ENCODE measurements at regions not wholly inside any gene's neighbourhood (a gene's known extent, or its start where the extent isn't known, plus 50 kb on each side); places are given as distances from the start of the nearest gene placed in this dataset.
"Not testable (repeated sequence)": the region's sequence is repeated elsewhere in the genome, so short reads cannot be mapped to it uniquely, and the experiment has no call there.

DNA sequence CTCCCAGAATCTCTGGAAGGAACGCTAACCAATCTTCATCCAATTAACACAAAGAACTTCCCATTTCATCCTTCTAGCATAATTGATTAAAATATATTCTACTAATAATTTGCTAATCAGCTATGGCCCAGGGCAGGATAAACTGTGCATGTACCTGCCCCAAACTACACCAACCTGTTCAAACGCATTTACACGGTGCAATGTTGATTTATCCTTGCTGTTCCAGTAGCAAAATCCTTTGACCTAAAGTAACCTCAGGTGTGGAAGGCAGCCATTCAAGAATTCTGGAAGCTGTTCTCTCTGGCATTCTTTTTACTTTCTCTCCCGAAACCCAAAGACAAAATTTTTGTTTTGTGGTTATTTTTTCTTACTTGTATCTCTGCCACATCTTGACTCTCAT is 309.4 kb downstream of the ZNF674 start:
- DNase-seq (ENCODE audit: low read depth in 4 of 4, low spot score in 3 of 4): no peak

DNA sequence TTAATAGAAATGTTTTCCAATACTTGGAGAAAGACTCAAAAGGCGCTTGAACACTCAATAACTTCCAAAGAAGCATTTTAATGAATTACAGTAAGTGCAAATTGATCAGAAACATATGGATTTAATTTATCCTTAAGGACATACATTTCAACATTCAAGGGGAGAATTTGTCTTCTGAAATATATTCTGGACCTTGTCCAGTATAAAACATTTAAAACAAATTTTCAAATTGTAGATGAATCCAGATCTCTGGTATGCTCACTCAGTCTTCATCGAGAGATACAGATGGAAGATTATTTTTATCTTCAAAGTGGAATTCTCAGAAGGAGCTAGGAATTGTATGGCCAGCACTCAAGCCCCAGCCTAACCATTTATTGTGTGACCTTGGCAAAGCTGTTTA is 310.4 kb downstream of the ZNF674 start:
- no peak for DNase-seq (ENCODE audit: low read depth in 4 of 4, low spot score in 3 of 4)

DNA sequence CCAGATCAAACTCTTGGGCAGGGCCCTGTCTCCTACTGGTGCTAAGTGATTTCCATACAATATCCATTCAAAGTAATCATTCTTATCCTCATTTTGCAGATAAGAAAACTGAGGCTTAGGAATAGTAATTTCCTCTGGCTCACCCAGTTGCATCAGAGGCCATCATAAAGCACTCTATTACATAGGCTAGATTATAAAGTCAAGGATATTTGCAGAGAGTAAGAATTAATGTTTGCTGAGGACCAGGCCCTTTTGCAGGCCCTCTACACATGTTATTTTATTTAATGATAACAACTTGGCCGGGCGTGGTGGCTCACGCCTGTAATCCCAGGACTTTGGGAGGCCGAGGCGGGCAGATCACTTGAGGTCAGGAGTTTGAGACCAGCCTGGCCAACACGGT is 316.8 kb downstream of the ZNF674 start:
- no peak for DNase-seq (ENCODE audit: low read depth in 4 of 4, low spot score in 3 of 4)

DNA sequence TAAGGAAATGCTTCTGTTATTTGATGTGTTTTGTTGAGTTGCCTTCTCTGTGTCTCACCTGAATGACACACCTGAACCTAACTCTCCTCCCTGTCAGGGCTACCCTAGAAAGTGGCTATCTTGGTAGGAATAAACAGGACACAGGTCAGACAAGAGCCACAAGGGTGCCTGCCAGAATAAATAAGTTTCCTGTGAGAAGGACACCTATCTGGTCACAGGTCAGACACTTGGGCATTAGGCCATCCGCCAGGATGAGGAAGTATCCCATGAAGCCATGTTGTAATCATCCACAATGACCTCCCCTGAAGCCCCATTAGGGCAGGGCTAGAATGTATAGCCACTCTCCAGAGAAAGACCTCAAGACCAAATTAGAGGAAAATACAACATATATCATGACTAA is 318.8 kb downstream of the ZNF674 start:
- no peak for DNase-seq (ENCODE audit: low read depth in 4 of 4, low spot score in 3 of 4)

DNA sequence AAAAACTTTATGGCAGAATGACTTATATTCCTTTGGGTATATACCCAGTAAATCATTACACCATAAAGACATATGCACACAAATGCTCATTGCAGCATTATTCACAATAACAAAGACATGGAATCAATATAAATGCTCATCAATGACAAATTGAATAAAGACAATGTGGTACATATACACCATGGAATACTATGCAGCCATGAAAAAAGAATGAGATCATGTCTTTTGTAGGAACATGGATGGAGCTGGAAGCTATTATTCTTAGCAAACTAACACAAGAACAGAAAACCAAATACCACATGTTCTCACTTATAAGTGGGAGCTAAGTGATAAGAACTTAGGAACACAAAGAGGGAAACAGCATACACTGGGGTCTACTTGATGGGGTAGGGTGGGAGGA is 321.7 kb downstream of the ZNF674 start:
- not testable (repeated sequence) for DNase-seq (ENCODE audit: low read depth in 4 of 4, low spot score in 3 of 4)

DNA sequence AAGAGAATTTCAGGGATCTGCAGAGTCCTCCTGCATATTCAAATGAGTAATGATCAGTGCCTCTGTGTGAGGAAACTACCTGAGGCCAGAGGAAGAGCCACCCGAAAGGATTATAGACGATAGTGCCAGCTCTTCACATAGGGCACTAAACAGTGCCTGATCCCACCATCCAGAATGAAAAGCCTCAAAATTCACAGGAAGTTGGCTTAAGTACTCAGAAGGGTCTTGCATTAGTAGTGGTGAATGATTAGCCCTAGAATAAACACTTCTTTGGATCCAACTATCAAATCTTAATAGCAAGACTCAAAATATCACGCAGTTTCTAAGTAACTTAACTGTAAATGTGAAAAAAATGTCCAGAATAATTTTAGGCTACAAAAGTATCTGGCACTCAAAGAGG is 324.4 kb downstream of the ZNF674 start:
- no peak for DNase-seq (ENCODE audit: low read depth in 4 of 4, low spot score in 3 of 4)

DNA sequence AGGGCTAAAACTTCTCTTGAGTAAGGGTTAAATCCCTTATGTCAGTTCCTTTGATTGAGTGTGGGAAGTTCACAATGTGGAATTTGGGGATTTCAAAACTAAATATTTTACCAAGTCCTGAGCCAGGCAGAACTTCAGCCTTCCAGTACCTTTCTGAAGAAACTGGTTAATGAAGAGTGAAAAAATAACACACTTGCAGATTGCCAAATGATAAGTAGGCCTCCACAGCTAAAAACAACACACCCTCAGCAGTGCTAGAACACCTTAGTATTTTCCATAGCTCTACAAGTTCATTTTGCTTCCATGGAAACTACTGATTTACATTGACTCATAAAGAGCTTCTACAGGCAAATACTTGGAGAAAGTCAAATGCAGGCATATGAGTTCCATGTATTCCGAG is 326.8 kb downstream of the ZNF674 start:
- no peak for DNase-seq (ENCODE audit: low read depth in 4 of 4, low spot score in 3 of 4)

DNA sequence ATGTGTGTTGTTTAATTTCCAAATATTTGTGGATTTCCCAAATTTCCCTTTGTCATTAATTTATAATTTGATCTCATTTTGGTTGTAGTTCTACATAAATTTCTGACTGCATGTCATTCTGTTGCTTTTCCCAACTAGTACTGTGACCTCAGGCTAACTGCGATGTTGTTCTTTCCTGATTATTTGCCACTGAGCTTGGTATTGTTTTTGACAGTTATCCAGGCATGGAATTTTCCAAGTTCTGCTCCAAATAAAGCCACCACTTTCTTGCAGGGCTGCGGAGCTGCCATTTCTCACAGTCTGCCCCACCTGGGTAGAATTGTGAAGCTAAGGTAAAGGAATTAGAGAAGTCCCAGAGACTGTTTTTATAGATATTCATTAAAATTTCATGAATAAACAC is 328.8 kb downstream of the ZNF674 start:
- DNase-seq (ENCODE audit: low read depth in 4 of 4, low spot score in 3 of 4): no peak

DNA sequence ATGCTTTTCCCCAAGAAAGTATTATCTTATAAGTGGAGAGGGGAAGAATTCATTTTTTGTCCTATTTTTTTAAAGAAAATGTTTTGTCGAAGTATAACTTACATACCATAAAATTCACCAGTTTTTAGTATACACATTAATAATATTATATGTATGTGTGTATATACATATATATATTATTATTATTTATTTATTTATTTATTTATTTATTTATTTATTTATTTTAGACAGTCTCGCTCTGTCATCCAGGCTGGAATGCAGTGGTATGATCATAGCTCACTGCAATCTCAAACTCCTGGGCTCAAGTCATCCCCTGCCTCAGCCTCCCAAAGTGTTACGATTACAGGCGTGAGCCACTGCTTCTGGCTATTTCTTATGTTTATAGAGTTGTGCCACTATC is 334.1 kb downstream of the ZNF674 start:
- no peak for DNase-seq (ENCODE audit: low read depth in 4 of 4, low spot score in 3 of 4)

DNA sequence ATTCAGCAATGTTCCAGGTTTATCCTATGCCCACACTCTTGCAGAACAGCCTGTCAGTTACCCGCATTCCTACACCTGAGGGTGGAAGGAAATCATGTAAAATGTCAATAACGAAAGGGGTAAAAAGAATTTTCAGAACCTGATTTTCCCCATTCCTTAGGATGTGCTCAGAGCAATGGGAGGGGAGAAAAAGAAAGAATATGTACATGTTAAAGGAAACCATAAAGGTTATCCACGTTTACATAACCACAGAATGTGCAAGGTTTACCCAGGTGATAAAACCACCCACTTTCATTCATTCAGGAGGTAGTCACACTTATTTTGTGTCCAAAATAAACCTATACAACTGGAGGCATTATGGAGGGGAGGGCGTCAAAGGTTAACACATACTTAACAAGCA is 335.5 kb downstream of the ZNF674 start:
- no peak for DNase-seq (ENCODE audit: low read depth in 4 of 4, low spot score in 3 of 4)

DNA sequence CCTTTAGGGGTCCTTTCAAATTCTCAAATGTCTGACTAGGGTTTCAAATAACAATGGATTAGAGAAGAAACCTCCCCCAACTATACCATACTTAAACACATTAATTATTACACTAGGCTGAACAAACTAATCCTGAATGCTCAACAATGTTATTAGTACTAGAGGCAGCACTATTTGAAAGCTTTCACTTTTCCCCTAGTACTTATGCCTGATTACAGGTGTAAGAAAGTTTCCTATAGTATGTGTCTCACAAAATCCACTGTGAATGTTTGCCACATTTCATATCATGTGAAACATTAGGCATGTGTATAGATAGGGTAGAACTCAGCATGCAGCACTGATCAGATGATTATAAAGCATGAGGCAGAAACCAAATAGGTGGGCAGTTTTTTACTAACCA is 336.2 kb downstream of the ZNF674 start:
- DNase-seq (ENCODE audit: low read depth in 4 of 4, low spot score in 3 of 4): no peak

DNA sequence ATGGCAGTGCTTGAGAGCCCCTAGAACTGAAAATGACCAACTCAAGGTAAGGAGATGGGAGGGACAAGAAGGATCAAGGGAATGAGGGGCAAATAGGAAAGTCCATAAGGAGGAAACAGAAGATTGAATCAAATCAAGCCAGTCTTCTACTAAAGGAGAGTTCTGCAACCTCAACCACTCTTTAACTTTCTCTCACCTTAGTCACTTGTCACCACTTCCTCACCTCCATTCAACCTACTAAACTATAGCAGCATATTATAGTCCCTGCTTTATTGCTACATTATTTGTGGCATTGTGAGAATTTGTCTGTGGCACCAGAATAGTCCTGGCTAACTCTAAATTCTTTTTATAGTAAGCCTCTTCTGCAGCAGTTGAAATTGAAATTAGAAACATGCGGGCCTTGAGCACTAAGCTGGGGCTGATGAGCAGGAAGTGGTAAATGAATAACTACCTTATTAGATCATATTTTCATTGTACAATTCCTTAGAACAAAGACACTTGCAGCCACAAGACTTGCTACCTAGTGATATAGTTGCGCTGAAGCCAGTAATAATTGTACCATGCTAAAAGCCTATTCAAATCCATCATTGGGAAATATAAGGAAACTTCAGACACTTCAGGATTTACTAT is 336.9 kb downstream of the ZNF674 start:
- no peak for DNase-seq (ENCODE audit: low read depth in 4 of 4, low spot score in 3 of 4)

DNA sequence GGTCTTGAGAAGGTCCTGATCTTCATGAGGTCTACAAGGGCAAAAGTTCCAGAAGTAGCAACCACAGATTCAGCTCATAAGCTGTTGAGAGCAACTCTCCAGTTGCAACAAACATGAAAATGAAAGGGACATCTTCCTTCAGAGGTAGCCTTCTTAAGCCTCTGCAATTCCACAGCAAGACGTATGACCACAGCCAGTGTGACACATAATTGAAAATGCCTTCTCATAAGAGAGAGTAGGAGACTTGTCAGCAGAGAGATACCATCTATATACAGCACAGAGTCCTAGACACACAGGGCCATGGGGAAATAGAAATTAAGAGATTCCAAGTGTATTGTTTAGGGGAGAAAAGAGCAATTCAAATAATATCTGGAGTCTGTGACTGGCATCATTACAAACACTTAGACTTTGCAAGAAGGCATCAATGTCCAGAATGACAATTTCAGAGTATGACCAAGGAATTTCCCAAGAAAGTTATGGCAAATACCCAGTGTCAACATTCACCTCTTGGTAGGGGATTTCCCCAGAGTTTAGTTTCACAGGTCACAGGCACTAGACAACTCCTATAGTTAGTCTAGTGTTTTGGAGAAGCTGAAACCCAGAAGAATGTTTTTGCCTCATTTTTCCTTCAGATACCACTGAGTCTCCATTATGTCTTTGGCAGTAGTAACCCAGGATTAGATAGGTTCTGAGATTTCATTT is 340.3 kb downstream of the ZNF674 start:
- DNase-seq (ENCODE audit: low read depth in 4 of 4, low spot score in 3 of 4): no peak

DNA sequence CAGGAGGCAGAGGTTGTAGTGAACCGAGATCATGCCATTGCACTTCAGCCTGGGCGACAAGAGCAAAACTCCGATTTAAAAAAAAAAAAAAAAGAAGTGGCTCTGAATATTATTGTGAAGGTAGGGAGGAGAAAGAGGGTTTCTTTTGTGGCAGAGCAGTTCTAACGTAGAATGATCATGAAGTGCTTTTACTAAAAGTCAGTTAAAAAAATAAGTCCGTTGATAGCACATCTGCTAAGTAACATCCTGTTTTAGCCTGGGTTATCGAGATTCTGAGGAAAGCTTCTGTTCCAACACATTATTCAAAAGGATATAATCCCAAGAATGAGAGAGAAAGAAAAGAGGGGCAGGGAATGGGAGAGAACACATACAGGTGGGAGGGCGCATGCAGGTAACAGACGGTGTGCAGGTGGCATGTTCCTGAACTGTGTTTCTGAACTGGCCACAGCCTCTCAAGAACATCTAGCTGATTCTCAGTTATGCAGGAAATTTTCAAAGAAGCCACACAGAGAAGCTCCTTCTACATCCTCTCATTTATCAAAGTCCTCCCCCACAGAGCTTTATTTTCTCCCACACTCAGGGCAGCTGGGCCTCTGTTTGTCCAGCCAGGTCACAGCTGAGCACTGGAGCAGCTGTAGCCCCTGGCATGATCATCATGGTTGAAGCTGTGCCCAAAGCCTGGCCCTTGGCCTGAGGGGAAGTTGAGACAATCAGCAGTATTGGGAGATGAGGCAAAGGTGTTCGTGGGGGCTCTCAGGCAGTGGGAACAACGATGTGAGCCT is 342.3 kb downstream of the ZNF674 start:
- peak in 3 of 4 donors; percentile 0 to 12 (median 9) for DNase-seq (ENCODE audit: low read depth in 4 of 4, low spot score in 3 of 4)

DNA sequence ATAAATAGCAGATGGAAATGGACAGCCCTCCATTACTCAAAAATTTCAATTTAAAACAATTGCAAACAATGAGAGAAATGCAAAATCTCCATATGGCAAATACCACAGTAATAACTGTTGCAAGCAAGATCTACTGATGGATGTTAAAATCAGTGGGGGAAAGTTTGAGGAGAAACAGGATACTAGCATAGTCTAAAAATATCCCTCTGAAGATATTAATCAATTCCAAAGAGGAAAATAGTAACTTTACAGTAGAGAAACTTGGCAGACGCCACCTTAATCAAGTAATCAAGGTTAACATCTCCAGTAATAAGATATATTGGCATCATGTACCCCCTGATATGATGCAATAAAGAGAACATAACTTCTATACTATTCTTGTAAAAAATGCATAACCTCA is 344.8 kb downstream of the ZNF674 start:
- no peak for DNase-seq (ENCODE audit: low read depth in 4 of 4, low spot score in 3 of 4)

DNA sequence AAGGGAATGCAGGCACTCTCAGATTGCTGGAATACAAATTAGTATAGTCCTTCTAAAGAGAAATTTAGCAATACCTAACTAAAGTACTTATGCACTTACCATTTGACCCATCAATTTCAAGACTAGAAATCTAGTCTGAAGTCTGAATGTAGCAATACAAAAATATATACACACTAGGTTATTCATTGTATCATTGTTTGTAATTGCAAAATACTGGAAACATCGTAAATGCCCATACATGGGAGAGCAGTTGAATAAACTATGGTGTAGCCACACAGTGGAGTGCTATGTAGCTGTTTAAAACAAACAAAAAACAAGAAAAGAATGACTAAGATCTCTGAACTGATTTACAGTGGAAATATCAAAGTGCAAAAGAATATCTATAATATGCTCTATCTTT is 346.4 kb downstream of the ZNF674 start:
- no peak for DNase-seq (ENCODE audit: low read depth in 4 of 4, low spot score in 3 of 4)

DNA sequence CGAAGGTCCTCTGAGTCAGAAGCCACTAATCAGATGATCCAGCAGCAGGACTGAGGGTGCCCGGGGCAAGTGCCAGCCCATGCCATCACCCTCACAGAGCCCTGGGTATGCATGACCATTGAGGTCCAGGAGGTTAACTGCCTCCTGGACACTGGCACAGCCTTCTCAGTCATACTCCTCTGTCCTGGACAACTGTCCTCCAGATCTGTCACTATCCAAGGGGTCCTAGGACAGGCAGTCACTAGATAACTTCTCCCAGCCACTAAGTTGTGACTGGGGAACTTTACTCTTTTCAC is 358.5 kb downstream of the ZNF674 start:
- not testable (repeated sequence) for DNase-seq (ENCODE audit: low read depth in 4 of 4, low spot score in 3 of 4)

DNA sequence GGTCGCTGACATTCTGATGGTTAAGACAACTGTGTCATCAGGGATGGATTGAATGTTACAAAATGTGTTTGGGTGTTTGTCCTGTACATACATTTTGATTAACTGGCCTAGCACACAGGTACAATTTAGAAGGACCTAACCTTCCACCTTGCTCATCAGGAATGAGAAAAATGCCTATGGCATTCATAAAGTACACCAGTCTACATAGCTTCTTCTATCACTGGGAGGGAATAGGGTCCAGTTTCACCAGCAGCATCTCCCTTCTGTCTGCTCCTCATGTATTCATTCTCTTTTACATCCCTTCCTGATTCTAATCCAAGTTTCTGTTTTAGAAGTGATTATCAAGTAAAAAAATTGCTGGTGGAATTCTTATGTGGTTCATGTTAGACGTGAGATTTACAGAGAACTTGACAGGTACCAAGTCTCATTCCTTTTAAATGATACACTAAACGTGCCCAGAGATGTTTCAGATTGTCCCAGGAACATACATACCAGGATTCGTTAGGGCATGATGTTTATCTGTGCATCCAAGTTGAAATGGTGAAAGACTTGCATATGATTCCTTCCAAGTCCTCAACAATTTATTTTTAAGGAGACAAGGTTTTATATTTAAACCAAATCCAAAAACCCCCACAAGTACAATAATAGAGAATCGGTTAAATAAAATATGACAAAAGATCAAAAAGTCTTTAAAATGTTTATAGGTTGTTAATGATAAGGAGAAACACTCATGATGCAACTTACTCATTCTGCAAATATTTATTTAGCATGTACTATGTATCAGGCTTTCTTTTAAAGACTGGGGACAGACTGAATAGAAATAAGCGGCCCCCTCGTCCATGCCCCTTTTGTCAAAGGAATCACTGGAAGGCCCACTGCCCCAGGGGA is 359.1 kb downstream of the ZNF674 start:
- no peak for DNase-seq (ENCODE audit: low read depth in 4 of 4, low spot score in 3 of 4)

DNA sequence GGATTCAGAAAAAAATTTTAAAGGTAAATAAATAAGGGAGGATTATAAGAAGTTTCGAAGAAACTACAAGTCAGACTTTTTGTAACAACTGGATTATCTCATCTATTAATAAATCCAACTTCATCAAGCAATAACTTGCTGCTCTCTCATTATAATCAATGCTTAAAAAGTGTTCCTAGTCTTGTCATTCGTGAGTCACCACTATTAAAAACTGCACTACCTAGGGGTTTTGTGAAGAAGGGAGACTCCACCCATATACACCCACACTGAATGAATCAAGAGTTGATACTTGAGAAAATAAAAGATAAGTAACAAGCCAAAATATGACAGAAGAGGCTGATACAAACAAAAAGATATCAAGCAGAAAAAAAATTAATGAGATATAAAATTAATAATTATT is 360.5 kb downstream of the ZNF674 start:
- no peak for DNase-seq (ENCODE audit: low read depth in 4 of 4, low spot score in 3 of 4)

DNA sequence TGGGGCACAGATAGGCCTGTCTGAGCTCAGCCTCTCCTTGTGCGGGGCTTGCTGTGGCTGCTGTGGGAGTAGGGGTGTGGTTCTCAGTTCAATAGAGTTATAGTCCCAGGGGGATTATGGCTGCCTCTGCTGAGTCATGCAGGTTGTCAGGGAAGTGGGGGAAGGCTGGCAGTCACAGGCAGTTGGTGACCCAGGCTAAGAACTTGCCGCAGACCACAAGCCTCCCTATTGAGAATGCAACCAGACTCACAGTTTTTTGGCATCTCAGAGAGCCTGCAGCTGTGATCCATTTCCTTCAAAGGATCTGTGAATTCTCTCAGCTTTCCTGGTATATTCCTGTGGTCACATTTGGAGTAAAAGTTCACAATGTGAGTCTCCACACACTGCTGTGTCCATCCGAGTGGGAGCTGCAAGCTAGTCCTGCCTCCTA is 364.9 kb downstream of the ZNF674 start:
- peak in 1 of 4 donors; percentile 3 for DNase-seq (ENCODE audit: low read depth in 4 of 4, low spot score in 3 of 4)

DNA sequence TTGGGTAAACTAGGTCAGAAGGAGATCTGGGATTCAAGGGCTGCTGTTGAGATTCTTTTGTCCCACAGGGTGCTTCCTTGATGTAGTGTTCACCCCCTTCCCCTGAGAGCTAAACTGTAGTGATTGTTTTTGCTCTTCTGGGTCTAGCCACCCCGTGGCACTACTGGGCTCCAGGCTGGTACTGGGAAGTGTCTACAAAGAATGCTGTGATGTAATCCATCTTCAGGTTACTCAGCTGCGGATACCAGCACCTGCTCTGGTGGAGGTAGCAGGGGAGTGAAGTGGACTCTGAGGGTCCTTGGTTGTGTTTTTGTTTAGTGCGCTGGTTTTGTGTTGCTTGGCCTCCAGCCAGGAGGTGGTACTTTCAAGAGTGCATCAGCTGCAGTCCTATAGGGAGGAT is 365.5 kb downstream of the ZNF674 start:
- DNase-seq (ENCODE audit: low read depth in 4 of 4, low spot score in 3 of 4): no peak

Data from left renal pelvis (tissue), 4 donors.